Neuronal stem cell (in vitro differentiated cells): ENCODE measurements at regions not wholly inside any gene's neighbourhood (a gene's known extent, or its start where the extent isn't known, plus 50 kb on each side); places are given as distances from the start of the nearest gene placed in this dataset.
A peak's percentile ranks its signal among the peaks of the same experiment; 100 is the strongest.

Source experiments
- DNase-seq: peaks from one replicate; pipeline ENCODE4 v3.0.0-alpha.2; 2013; ENCODE audit warnings: low spot score
- H2AFZ ChIP-seq: one replicate; pipeline ENCODE4 v1.6.1; 2013; ENCODE audit warnings: mild to moderate bottlenecking, low read length, inconsistent platforms
- H2AK5ac ChIP-seq: 2 replicates; pipeline ENCODE4 v1.6.1; 2013; ENCODE audit warnings: low read depth, mild to moderate bottlenecking, inconsistent platforms, low read length, moderate library complexity, mixed read lengths
- H2BK120ac ChIP-seq: 2 replicates; pipeline ENCODE4 v1.6.1; 2013; ENCODE audit warnings: low read depth, mild to moderate bottlenecking, inconsistent platforms, low read length, moderate library complexity, mixed read lengths
- H2BK12ac ChIP-seq: one replicate; pipeline ENCODE4 v1.6.1; 2013; ENCODE audit warnings: low read length, inconsistent platforms
- H2BK15ac ChIP-seq: 2 replicates; pipeline ENCODE4 v1.6.1; 2013; ENCODE audit warnings: mild to moderate bottlenecking, low read length, inconsistent platforms, mixed read lengths
- H2BK5ac ChIP-seq: one replicate; pipeline ENCODE4 v1.6.1; 2013; ENCODE audit warnings: inconsistent platforms, mild to moderate bottlenecking, low read length, moderate library complexity
- H3K14ac ChIP-seq: one replicate; pipeline ENCODE4 v1.6.1; 2013; ENCODE audit warnings: low read length, inconsistent platforms
- H3K18ac ChIP-seq: 2 replicates; pipeline ENCODE4 v1.6.1; 2013; ENCODE audit warnings: low read length, inconsistent platforms
- H3K23ac ChIP-seq: 2 replicates; pipeline ENCODE4 v1.6.1; 2013; ENCODE audit warnings: low read depth, mild to moderate bottlenecking, mixed read lengths, low read length, inconsistent platforms; ENCODE audit not compliant: poor library complexity
- H3K27ac ChIP-seq: replicated peaks from 3 replicates; pipeline ENCODE4 v1.5.1; 2013; ENCODE audit warnings: low read length, inconsistent platforms
- H3K27me3 ChIP-seq, 3 experiments: 2 replicates each; pipeline ENCODE4 v1.6.1; 2013; ENCODE audit warnings: low read length in 3 of 3, mild to moderate bottlenecking in 2 of 3, inconsistent platforms in 1 of 3, low read depth in 1 of 3, mixed read lengths in 1 of 3, moderate library complexity in 1 of 3; ENCODE audit not compliant: control insufficient read depth in 3 of 3, insufficient read depth in 3 of 3
- H3K36me3 ChIP-seq, 2 donors: replicated peaks in 1 of 2; 2 replicates each; pipeline ENCODE4 v1.6.1; 2013; ENCODE audit warnings: low read length in 2 of 2; ENCODE audit not compliant: control insufficient read depth in 2 of 2, insufficient read depth in 2 of 2
- H3K4ac ChIP-seq: 2 replicates; pipeline ENCODE4 v1.6.1; 2013; ENCODE audit warnings: inconsistent platforms, mild to moderate bottlenecking, low read length, moderate library complexity
- H3K4me1 ChIP-seq, 2 donors: 1 replicate in 1 of 2; 2 replicates in 1 of 2; pipeline ENCODE4 v1.6.1; 2013; ENCODE audit warnings: low read length in 2 of 2, low read depth in 1 of 2; ENCODE audit not compliant: control insufficient read depth in 2 of 2, insufficient read depth in 1 of 2
- H3K4me2 ChIP-seq: one replicate; pipeline ENCODE4 v1.6.1; 2013; ENCODE audit warnings: mild to moderate bottlenecking, low read length, inconsistent platforms; ENCODE audit not compliant: insufficient read depth, poor library complexity, severe bottlenecking
- H3K4me3 ChIP-seq, 2 donors: 2 replicates each; pipeline ENCODE4 v1.5.1; 2013; ENCODE audit warnings: low read length in 2 of 2, mild to moderate bottlenecking in 2 of 2, inconsistent platforms in 1 of 2, moderate library complexity in 1 of 2
- H3K79me1 ChIP-seq: one replicate; pipeline ENCODE4 v1.6.1; 2013; ENCODE audit warnings: low read depth, mild to moderate bottlenecking, inconsistent platforms, low read length, moderate library complexity
- H3K9ac ChIP-seq: one replicate; pipeline ENCODE4 v1.6.1; 2013; ENCODE audit warnings: mild to moderate bottlenecking, low read depth, low read length, inconsistent platforms; ENCODE audit not compliant: poor library complexity
- H3K9me3 ChIP-seq, 2 donors: replicated peaks in 1 of 2; 2 replicates each; pipeline versions ENCODE3 to v1.6.1; 2013; ENCODE audit warnings: low read length in 2 of 2, mild to moderate bottlenecking in 2 of 2, inconsistent platforms in 1 of 2, low read depth in 1 of 2, mixed read lengths in 1 of 2, moderate library complexity in 1 of 2; ENCODE audit not compliant: control insufficient read depth in 2 of 2, insufficient read depth in 1 of 2
- H4K8ac ChIP-seq: one replicate; pipeline ENCODE4 v1.6.1; 2013; ENCODE audit warnings: low read depth, mild to moderate bottlenecking, inconsistent platforms, low read length, moderate library complexity
- H4K91ac ChIP-seq: one replicate; pipeline ENCODE4 v1.6.1; 2013; ENCODE audit warnings: low read length, low read depth, mild to moderate bottlenecking, inconsistent platforms; ENCODE audit not compliant: poor library complexity
- WGBS, 2 donors: extraction: QIAGEN DNeasy Blood & Tissue Kit; methylation state at CpG; one replicate each; pipeline ENCODE4 v1.1.7; 2013; ENCODE audit warnings: missing lambda C conversion rate in 2 of 2, mixed read lengths in 1 of 2; ENCODE audit not compliant: insufficient read length in 2 of 2, insufficient replicate concordance in 1 of 2; ENCODE audit errors: extremely low coverage in 2 of 2; 5-methylcytosine and 5-hydroxymethylcytosine counted together

- Histone ChIP-seq H3K27ac (no peak overlapping the region), H2BK120ac (no peak overlapping the region), H4K8ac (no peak overlapping the region), H3K27me3 (no peaks in the 10 kb centered on the region), H3K14ac (no peak overlapping the region), H3K4me2 (no peak overlapping the region), H3K4ac (no peak overlapping the region), H3K18ac (no peak overlapping the region), H3K9me3 (no peaks in the 10 kb centered on the region), H2AFZ (no peak overlapping the region), H3K79me1 (no peaks in the 10 kb centered on the region), H2BK15ac (no peak overlapping the region), H3K36me3 (no peaks in the 10 kb centered on the region), H3K23ac (no peak overlapping the region), H4K91ac (no peak overlapping the region), H3K4me3 (no peak overlapping the region), H2BK12ac (no peak overlapping the region), H2BK5ac (no peak overlapping the region), H2AK5ac (no peak overlapping the region), H3K9ac (no peak overlapping the region), H3K4me1 (no peaks in the 10 kb centered on the region)
- DNase-seq: no peak
- no CpG with 5 or more reads among the region's 1 CpG for WGBS, 2 donors
Measured at GRCh38 chr4:110998320-110998719, 375.4 kb upstream of the PITX2 start.

GRCh38 chr4:111011458-111011857 is 388.6 kb upstream of the PITX2 start:
- no peaks in the 10 kb centered on the region for H3K9me3 ChIP-seq
- H3K27ac ChIP-seq: no peak overlapping the region
- H2BK12ac ChIP-seq: no peak overlapping the region
- no peak overlapping the region for H3K18ac ChIP-seq
- H3K23ac ChIP-seq: no peak overlapping the region
- H3K14ac ChIP-seq: no peak overlapping the region
- H2AFZ ChIP-seq: no peak overlapping the region
- H3K36me3 ChIP-seq: no peaks in the 10 kb centered on the region
- H3K4ac ChIP-seq: no peak overlapping the region
- H2BK120ac ChIP-seq: no peak overlapping the region
- peak overlapping the region in 1 of 2 donors; percentile 65 for H3K4me3 ChIP-seq
- H3K9ac ChIP-seq: no peak overlapping the region
- no peaks in the 10 kb centered on the region for H3K27me3 ChIP-seq
- H3K4me2 ChIP-seq: no peak overlapping the region
- H3K79me1 ChIP-seq: no peaks in the 10 kb centered on the region
- no peaks in the 10 kb centered on the region for H3K4me1 ChIP-seq
- no peak overlapping the region for H2BK5ac ChIP-seq
- H2AK5ac ChIP-seq: no peak overlapping the region
- no peak for DNase-seq
- H4K8ac ChIP-seq: no peak overlapping the region
- no peak overlapping the region for H2BK15ac ChIP-seq
- no peak overlapping the region for H4K91ac ChIP-seq
- no CpG with 5 or more reads among the region's 2 CpGs for WGBS, 2 donors

GRCh38 chr4:111013846-111014245 is 391.0 kb upstream of the PITX2 start:
- no peaks in the 10 kb centered on the region for H3K4me1 ChIP-seq
- no peak overlapping the region for H2AFZ ChIP-seq
- no peak overlapping the region for H2BK15ac ChIP-seq
- H3K79me1 ChIP-seq: no peaks in the 10 kb centered on the region
- H2BK12ac ChIP-seq: no peak overlapping the region
- no peak overlapping the region for H2AK5ac ChIP-seq
- no peaks in the 10 kb centered on the region for H3K27me3 ChIP-seq
- H3K23ac ChIP-seq: no peak overlapping the region
- no peak overlapping the region for H2BK5ac ChIP-seq
- no CpG with 5 or more reads among the region's 7 CpGs for WGBS, 2 donors
- H3K36me3 ChIP-seq: no peaks in the 10 kb centered on the region
- no peak overlapping the region for H3K4ac ChIP-seq
- no peak overlapping the region for H3K27ac ChIP-seq
- no peak overlapping the region for H3K14ac ChIP-seq
- DNase-seq: no peak
- no peak overlapping the region for H3K18ac ChIP-seq
- no peak overlapping the region for H3K4me3 ChIP-seq
- H3K9me3 ChIP-seq: no peaks in the 10 kb centered on the region
- H3K9ac ChIP-seq: no peak overlapping the region
- no peak overlapping the region for H3K4me2 ChIP-seq
- H2BK120ac ChIP-seq: no peak overlapping the region
- no peak overlapping the region for H4K91ac ChIP-seq
- H4K8ac ChIP-seq: no peak overlapping the region

- H3K4me3 ChIP-seq: no peak overlapping the region
- no peak overlapping the region for H2AK5ac ChIP-seq
- H3K18ac ChIP-seq: no peak overlapping the region
- DNase-seq: no peak
- no peak overlapping the region for H3K4me2 ChIP-seq
- no peak overlapping the region for H2BK5ac ChIP-seq
- no peak overlapping the region for H3K27ac ChIP-seq
- H3K4me1 ChIP-seq: no peaks in the 10 kb centered on the region
- H3K36me3 ChIP-seq: no peaks in the 10 kb centered on the region
- no peak overlapping the region for H2BK12ac ChIP-seq
- no peak overlapping the region for H4K91ac ChIP-seq
- no CpG with 5 or more reads among the region's 1 CpG for WGBS, 2 donors
- H3K9ac ChIP-seq: no peak overlapping the region
- no peaks in the 10 kb centered on the region for H3K79me1 ChIP-seq
- H3K9me3 ChIP-seq: no peaks in the 10 kb centered on the region
- H2BK15ac ChIP-seq: no peak overlapping the region
- H3K23ac ChIP-seq: no peak overlapping the region
- no peak overlapping the region for H4K8ac ChIP-seq
- H3K14ac ChIP-seq: no peak overlapping the region
- H3K27me3 ChIP-seq: no peaks in the 10 kb centered on the region
- no peak overlapping the region for H2BK120ac ChIP-seq
- H2AFZ ChIP-seq: no peak overlapping the region
- H3K4ac ChIP-seq: no peak overlapping the region
Measured at GRCh38 chr4:111014537-111014936, 391.7 kb upstream of the PITX2 start.
